Caco-2 (cell line): ENCODE measurements at regions not wholly inside any gene's neighbourhood (a gene's known extent, or its start where the extent isn't known, plus 50 kb on each side); places are given as distances from the start of the nearest gene placed in this dataset.
A peak's percentile ranks its signal among the peaks of the same experiment; 100 is the strongest.

Experiments used
- BruUV-seq: library from RNA; stranded (reverse); fragments of 400-500 nt; replicated peaks from 2 replicates; lab custom pipeline; 2021; lab: Mats Ljungman, UMichigan
- CTCF ChIA-PET: fragments of 300-600 bp; sonication (Branson Sonifier 250); formaldehyde crosslinking; loops from one replicate; lab custom pipeline; 2022; ENCODE audit warnings: antibody characterized with exemption; lab: Charles Lee
- POLR2A ChIA-PET: fragments of 300-600 bp; sonication (Branson Sonifier 250); formaldehyde crosslinking; loops from one replicate; lab custom pipeline; 2022; ENCODE audit warnings: antibody characterized with exemption; lab: Charles Lee
- DNase-seq, 2 experiments: peaks; one replicate each; pipeline versions ENCODE4 v3.0.0 to v3.0.0-alpha.2; 2020 to 2022
- H3K27me3 ChIP-seq: replicated peaks from 2 replicates; pipeline ENCODE4 v1.6.0; 2011; ENCODE audit warnings: low read length; ENCODE audit not compliant: control insufficient read depth, insufficient read depth
- H3K36me3 ChIP-seq: 2 replicates; pipeline ENCODE4 v1.5.1; 2011; ENCODE audit warnings: low read length; ENCODE audit not compliant: control insufficient read depth, insufficient read depth
- H3K4me1 ChIP-seq: fragments of 250-450 bp; sonication (Bioruptor Pico); 2 replicates; pipeline ENCODE4 v1.5.1; 2020; ENCODE audit warnings: mild to moderate bottlenecking
- H3K4me3 ChIP-seq: 2 replicates; pipeline ENCODE4 v1.5.1; 2011; ENCODE audit warnings: low read depth, mild to moderate bottlenecking, control low read depth, low read length
- H3K9me3 ChIP-seq: fragments of 250-450 bp; sonication (Bioruptor Pico); 2 replicates; pipeline ENCODE4 v1.5.1; 2020; ENCODE audit warnings: mild to moderate bottlenecking, moderate library complexity
- H3K27ac Mint-ChIP-seq: one replicate; pipeline ENCODE4 v1.8.0; 2022; ENCODE audit warnings: mixed read lengths; ENCODE audit not compliant: unreplicated experiment
- H3K27me3 Mint-ChIP-seq: one replicate; pipeline ENCODE4 v1.8.0; 2022; ENCODE audit warnings: mixed read lengths; ENCODE audit not compliant: insufficient read depth, unreplicated experiment
- H3K36me3 Mint-ChIP-seq: one replicate; pipeline ENCODE4 v1.8.0; 2022; ENCODE audit warnings: mild to moderate bottlenecking, mixed read lengths; ENCODE audit not compliant: insufficient read depth, unreplicated experiment
- H3K4me1 Mint-ChIP-seq: one replicate; pipeline ENCODE4 v1.8.0; 2022; ENCODE audit warnings: low read depth, mixed read lengths; ENCODE audit not compliant: unreplicated experiment
- H3K4me3 Mint-ChIP-seq: one replicate; pipeline ENCODE4 v1.8.0; 2022; ENCODE audit warnings: mild to moderate bottlenecking, moderate library complexity, mixed read lengths; ENCODE audit not compliant: unreplicated experiment
- H3K9me3 Mint-ChIP-seq: one replicate; pipeline ENCODE4 v1.8.0; 2022; ENCODE audit warnings: mixed read lengths; ENCODE audit not compliant: unreplicated experiment
- intact Hi-C: fragments of 100-400 bp; cut with micrococcal nuclease; formaldehyde crosslinking; loops from one replicate; pipeline ENCODE4 v1.10.0; 2022; ENCODE audit not compliant: unreplicated experiment
- TF ChIP-seq, protein P1 (sequence below), 2 experiments: fragments of 200-600 bp in 1 of 2; IDR thresholded peaks; 1 replicate in 1 of 2; 2 replicates in 1 of 2; pipeline versions ENCODE4 v1.5.1 to v1.8.0; 2011 to 2022; ENCODE audit warnings: antibody characterized with exemption in 1 of 2, control low read depth in 1 of 2, inconsistent platforms in 1 of 2, low read depth in 1 of 2, low read length in 1 of 2, mild to moderate bottlenecking in 1 of 2, moderate library complexity in 1 of 2; ENCODE audit not compliant: insufficient read depth in 1 of 2, severe bottlenecking in 1 of 2, unreplicated experiment in 1 of 2

- Histone ChIP-seq H3K36me3 (no peaks in the 10 kb centered on the region), H3K9me3 (no peaks in the 10 kb centered on the region), H3K4me3 (no peak overlapping the region), H3K4me1 (no peaks in the 10 kb centered on the region), H3K27me3 (no peaks in the 10 kb centered on the region)
- POLR2A ChIA-PET: no interaction called here
- H3K9me3 Mint-ChIP-seq: no peaks in the 10 kb centered on the region
- peaks cover 3% of the 10 kb centered on the region for H3K27me3 Mint-ChIP-seq
- CTCF ChIA-PET: no interaction called here
- no peaks in the 10 kb centered on the region for H3K4me1 Mint-ChIP-seq
- no peak for DNase-seq
- TF ChIP-seq, protein P1, sequence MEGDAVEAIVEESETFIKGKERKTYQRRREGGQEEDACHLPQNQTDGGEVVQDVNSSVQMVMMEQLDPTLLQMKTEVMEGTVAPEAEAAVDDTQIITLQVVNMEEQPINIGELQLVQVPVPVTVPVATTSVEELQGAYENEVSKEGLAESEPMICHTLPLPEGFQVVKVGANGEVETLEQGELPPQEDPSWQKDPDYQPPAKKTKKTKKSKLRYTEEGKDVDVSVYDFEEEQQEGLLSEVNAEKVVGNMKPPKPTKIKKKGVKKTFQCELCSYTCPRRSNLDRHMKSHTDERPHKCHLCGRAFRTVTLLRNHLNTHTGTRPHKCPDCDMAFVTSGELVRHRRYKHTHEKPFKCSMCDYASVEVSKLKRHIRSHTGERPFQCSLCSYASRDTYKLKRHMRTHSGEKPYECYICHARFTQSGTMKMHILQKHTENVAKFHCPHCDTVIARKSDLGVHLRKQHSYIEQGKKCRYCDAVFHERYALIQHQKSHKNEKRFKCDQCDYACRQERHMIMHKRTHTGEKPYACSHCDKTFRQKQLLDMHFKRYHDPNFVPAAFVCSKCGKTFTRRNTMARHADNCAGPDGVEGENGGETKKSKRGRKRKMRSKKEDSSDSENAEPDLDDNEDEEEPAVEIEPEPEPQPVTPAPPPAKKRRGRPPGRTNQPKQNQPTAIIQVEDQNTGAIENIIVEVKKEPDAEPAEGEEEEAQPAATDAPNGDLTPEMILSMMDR (IDR thresholded peaks at IDR 0.05; ENCODE audit: insufficient read depth in 1 of 2, low read depth in 1 of 2, low read length in 1 of 2, severe bottlenecking in 1 of 2, unreplicated experiment in 1 of 2): no peak
- no peaks in the 10 kb centered on the region for H3K36me3 Mint-ChIP-seq
- no peak overlapping the region for H3K27ac Mint-ChIP-seq
- intact Hi-C loops: no loop called here
- BruUV-seq: no TSS peak
- no peak overlapping the region for H3K4me3 Mint-ChIP-seq
These were observed 1404.3 kb upstream of the MIR17HG start for GRCh38 chr13:89943139-89943538.

GRCh38 chr13:89950225-89950624 is 1397.3 kb upstream of the MIR17HG start:
- TF ChIP-seq, protein P1 (IDR thresholded peaks at IDR 0.05; ENCODE audit: insufficient read depth in 1 of 2, low read depth in 1 of 2, low read length in 1 of 2, severe bottlenecking in 1 of 2, unreplicated experiment in 1 of 2): no peak
- ChIA-PET POLR2A (no interaction called here), CTCF (no interaction called here)
- no TSS peak for BruUV-seq
- no peaks in the 10 kb centered on the region for H3K4me1 Mint-ChIP-seq
- no peak overlapping the region for H3K4me3 Mint-ChIP-seq
- Histone ChIP-seq H3K36me3 (no peaks in the 10 kb centered on the region), H3K4me1 (no peaks in the 10 kb centered on the region), H3K9me3 (no peaks in the 10 kb centered on the region), H3K27me3 (no peaks in the 10 kb centered on the region), H3K4me3 (no peak overlapping the region)
- intact Hi-C loops: no loop called here
- no peaks in the 10 kb centered on the region for H3K9me3 Mint-ChIP-seq
- H3K27ac Mint-ChIP-seq: no peak overlapping the region
- no peaks in the 10 kb centered on the region for H3K36me3 Mint-ChIP-seq
- peaks cover 3% of the 10 kb centered on the region for H3K27me3 Mint-ChIP-seq
- no peak for DNase-seq

DNA sequence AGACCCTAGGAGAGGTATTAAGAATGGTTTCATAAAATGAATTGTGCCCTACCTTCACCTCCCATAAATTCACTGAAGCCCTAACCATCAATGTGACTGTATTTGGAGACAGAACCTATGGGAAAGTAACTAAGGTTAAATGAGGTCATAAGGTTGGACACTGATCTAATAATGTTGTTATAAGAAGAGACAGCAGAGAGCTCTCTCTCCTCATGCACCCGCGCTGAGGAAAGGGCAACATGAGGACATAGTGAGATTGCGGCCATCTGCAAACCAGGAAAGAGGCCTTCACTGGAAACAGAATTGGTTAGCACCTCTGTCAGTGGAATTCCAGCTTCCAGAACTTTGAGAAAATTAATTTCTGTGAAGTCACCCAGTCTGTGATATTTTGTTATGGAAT is 1396.1 kb upstream of the MIR17HG start:
- CTCF ChIA-PET: no interaction called here
- POLR2A ChIA-PET: no interaction called here
- no peak overlapping the region for H3K4me3 Mint-ChIP-seq
- H3K9me3 Mint-ChIP-seq: no peaks in the 10 kb centered on the region
- H3K4me1 ChIP-seq: no peaks in the 10 kb centered on the region
- H3K4me1 Mint-ChIP-seq: no peaks in the 10 kb centered on the region
- TF ChIP-seq, protein P1 (IDR thresholded peaks at IDR 0.05; ENCODE audit: insufficient read depth in 1 of 2, low read depth in 1 of 2, low read length in 1 of 2, severe bottlenecking in 1 of 2, unreplicated experiment in 1 of 2): no peak
- no peak overlapping the region for H3K27ac Mint-ChIP-seq
- no peaks in the 10 kb centered on the region for H3K27me3 ChIP-seq
- H3K4me3 ChIP-seq: no peak overlapping the region
- H3K36me3 Mint-ChIP-seq: no peaks in the 10 kb centered on the region
- H3K36me3 ChIP-seq: no peaks in the 10 kb centered on the region
- intact Hi-C loops: no loop called here
- no peaks in the 10 kb centered on the region for H3K9me3 ChIP-seq
- H3K27me3 Mint-ChIP-seq: no peaks in the 10 kb centered on the region
- BruUV-seq: no TSS peak
- peak in 1 of 2 experiments; percentile 12 for DNase-seq
